SK-N-SH (cell line): ENCODE measurements at regions not wholly inside any gene's neighbourhood (a gene's known extent, or its start where the extent isn't known, plus 50 kb on each side); places are given as distances from the start of the nearest gene placed in this dataset.

Source experiments
- CTCF ChIA-PET: fragments of 300-600, 350-600 bp; formaldehyde crosslinking; extraction: SDS; loops from one replicate; lab custom pipeline; 2021; lab: Yijun Ruan, JAX
- POLR2A ChIA-PET: fragments of 350-600 bp; sonication (Branson Sonifier 250); formaldehyde crosslinking; extraction: SDS; loops from one replicate; lab custom pipeline; 2020; ENCODE audit warnings: antibody characterized with exemption, inconsistent platforms; lab: Yijun Ruan, JAX
- DNase-seq: peaks from one replicate; pipeline ENCODE4 v3.0.0; 2012
- H2AFZ ChIP-seq: fragments of 200-600 bp; sonication (generic); 2 replicates; pipeline ENCODE4 v1.8.1; 2016; ENCODE audit warnings: antibody characterized with exemption, mild to moderate bottlenecking, low read depth
- H3F3A ChIP-seq: fragments of 200-600 bp; sonication (generic); replicated peaks from 2 replicates; pipeline ENCODE3; 2016; ENCODE audit warnings: antibody characterized with exemption, mild to moderate bottlenecking; ENCODE audit not compliant: insufficient read depth
- H3K27ac ChIP-seq, 2 experiments: fragments of 200-500 bp in 1 of 2; fragments of 200-600 bp in 1 of 2; sonication (Bioruptor generic) in 1 of 2; sonication (generic), shearing (Covaris generic) in 1 of 2; 2 replicates each; pipeline versions ENCODE4 v1.5.1 to v1.6.1; 2014 to 2016; ENCODE audit warnings: low read depth in 2 of 2, inconsistent platforms in 1 of 2, low read length in 1 of 2, mild to moderate bottlenecking in 1 of 2, mixed read lengths in 1 of 2
- H3K27me3 ChIP-seq: fragments of 200-600 bp; sonication (generic), shearing (Covaris generic); 2 replicates; pipeline ENCODE4 v1.6.1; 2016; ENCODE audit warnings: mixed run types; ENCODE audit not compliant: insufficient read depth
- H3K36me3 ChIP-seq, 2 experiments: fragments of 200-500 bp in 1 of 2; fragments of 200-600 bp in 1 of 2; sonication (Bioruptor generic) in 1 of 2; sonication (generic) in 1 of 2; replicated peaks in 1 of 2; 2 replicates each; pipeline versions ENCODE3 to v1.5.1; 2014 to 2016; ENCODE audit warnings: low read length in 1 of 2, mild to moderate bottlenecking in 1 of 2; ENCODE audit not compliant: insufficient read depth in 2 of 2, control insufficient read depth in 1 of 2
- H3K4me1 ChIP-seq, 2 experiments: fragments of 200-500 bp in 1 of 2; fragments of 200-600 bp in 1 of 2; sonication (Bioruptor generic) in 1 of 2; sonication (generic), shearing (Covaris generic) in 1 of 2; 2 replicates each; pipeline versions ENCODE4 v1.5.1 to v1.6.1; 2014 to 2016; ENCODE audit warnings: low read depth in 1 of 2, low read length in 1 of 2, mixed run types in 1 of 2; ENCODE audit not compliant: insufficient read depth in 2 of 2, control insufficient read depth in 1 of 2
- H3K4me2 ChIP-seq: fragments of 200-600 bp; sonication (generic), shearing (Covaris generic); 2 replicates; pipeline ENCODE4 v1.6.1; 2017; ENCODE audit warnings: mixed run types
- H3K4me3 ChIP-seq, 2 experiments: fragments of 200-500 bp in 1 of 2; fragments of 200-600 bp in 1 of 2; sonication (Bioruptor generic) in 1 of 2; sonication (generic), shearing (Covaris generic) in 1 of 2; 2 replicates each; pipeline versions ENCODE4 v1.5.1 to v1.8.1; 2014 to 2016; ENCODE audit warnings: low read depth in 2 of 2, inconsistent platforms in 1 of 2, low read length in 1 of 2, mild to moderate bottlenecking in 1 of 2, mixed read lengths in 1 of 2, moderate library complexity in 1 of 2
- H3K79me2 ChIP-seq: fragments of 200-600 bp; sonication (generic); 2 replicates; pipeline ENCODE4 v1.8.1; 2017; ENCODE audit warnings: mild to moderate bottlenecking; ENCODE audit not compliant: insufficient read depth
- H3K9ac ChIP-seq: fragments of 200-600 bp; sonication (generic); 2 replicates; pipeline ENCODE4 v1.6.1; 2017; ENCODE audit warnings: mixed run types
- H3K9me2 ChIP-seq: fragments of 200-600 bp; sonication (generic); 2 replicates; pipeline ENCODE4 v1.6.1; 2017; ENCODE audit warnings: mixed run types
- H3K9me3 ChIP-seq: fragments of 200-600 bp; sonication (generic); 2 replicates; pipeline ENCODE4 v1.6.1; 2017; ENCODE audit warnings: mixed run types, mild to moderate bottlenecking, moderate library complexity
- H4K20me1 ChIP-seq: fragments of 200-600 bp; sonication (generic); 2 replicates; pipeline ENCODE4 v1.6.1; 2017; ENCODE audit warnings: mild to moderate bottlenecking, mixed run types; ENCODE audit not compliant: insufficient read depth
- EP300 ChIP-seq, 2 experiments: IDR thresholded peaks; 2 replicates each; pipeline versions ENCODE4 v1.4.0 to v1.6.1; 2012; ENCODE audit warnings: borderline replicate concordance in 1 of 2, low read depth in 1 of 2, low read length in 1 of 2
- FOXM1 ChIP-seq: IDR thresholded peaks from 2 replicates; pipeline ENCODE4 v1.4.0; 2012; ENCODE audit warnings: low read depth, mild to moderate bottlenecking
- GATA2 ChIP-seq: sonication (generic); formaldehyde crosslinking; IDR thresholded peaks from 2 replicates; pipeline ENCODE4 v1.5.0; 2020; ENCODE audit warnings: mild to moderate bottlenecking, missing genetic modification reagents
- MXI1 ChIP-seq: IDR thresholded peaks from 2 replicates; pipeline ENCODE4 v1.6.1; 2012; ENCODE audit warnings: mild to moderate bottlenecking, low read depth, low read length, improper control_type of control experiment
- RAD21 ChIP-seq: IDR thresholded peaks from 2 replicates; pipeline ENCODE4 v1.6.1; 2012; ENCODE audit warnings: mild to moderate bottlenecking, low read length
- RCOR1 ChIP-seq: fragments of 150-350 bp; IDR thresholded peaks from 2 replicates; pipeline ENCODE4 v1.6.1; 2017; ENCODE audit warnings: antibody characterized with exemption, low read length
- RXRA ChIP-seq: IDR thresholded peaks from 2 replicates; pipeline ENCODE4 v1.4.0; 2012; ENCODE audit warnings: low read depth, mild to moderate bottlenecking, borderline replicate concordance
- SMC3 ChIP-seq: IDR thresholded peaks from 2 replicates; pipeline ENCODE4 v1.6.1; 2012; ENCODE audit warnings: low read depth, low read length, improper control_type of control experiment
- TAF1 ChIP-seq: IDR thresholded peaks from 2 replicates; pipeline ENCODE4 v1.6.1; 2012; ENCODE audit warnings: low read depth, mild to moderate bottlenecking, low read length, moderate library complexity, borderline replicate concordance
- TEAD4 ChIP-seq: IDR thresholded peaks from 2 replicates; pipeline ENCODE4 v1.4.0; 2012; ENCODE audit warnings: mild to moderate bottlenecking, borderline replicate concordance; ENCODE audit not compliant: insufficient read depth
- USF1 ChIP-seq: IDR thresholded peaks from 2 replicates; pipeline ENCODE4 v1.4.0; 2012; ENCODE audit warnings: low read depth, borderline replicate concordance
- USF2 ChIP-seq: fragments of 150-350 bp; IDR thresholded peaks from 2 replicates; pipeline ENCODE4 v1.6.1; 2017; ENCODE audit warnings: antibody characterized with exemption, low read length, low read depth, borderline replicate concordance
- WGBS: methylation state at CpG from one replicate; pipeline ENCODE4 v1.1.6; 2017; ENCODE audit warnings: low lambda C conversion rate; 5-methylcytosine and 5-hydroxymethylcytosine counted together
- TF ChIP-seq, protein P1 (sequence below): IDR thresholded peaks from 2 replicates; pipeline ENCODE4 v1.6.1; 2012; ENCODE audit warnings: mild to moderate bottlenecking, low read depth, low read length, moderate library complexity

GRCh38 chr5:82447913-82448312, 169.8 kb upstream of the RPS23 start:
- no peaks in the 10 kb centered on the region for H3K9me3 ChIP-seq
- CTCF ChIA-PET, result no interaction called here
- no peaks in the 10 kb centered on the region for H3K79me2 ChIP-seq
- H2AFZ ChIP-seq, result no peak overlapping the region
- H3K9me2 ChIP-seq, result no peaks in the 10 kb centered on the region
- no peak overlapping the region for H3K4me2 ChIP-seq
- 88% methylated on average over 7 of the region's 7 CpGs for WGBS
- H3K27ac ChIP-seq, result no peak overlapping the region
- no peaks in the 10 kb centered on the region for H3K36me3 ChIP-seq
- no peaks in the 10 kb centered on the region for H3F3A ChIP-seq
- no peak overlapping the region for H3K9ac ChIP-seq
- TF ChIP-seq GATA2 (CRISPR knock-in tag) (no peak), MXI1 (no peak), TAF1 (no peak), USF2 (no peak), USF1 (no peak), TEAD4 (no peak), RXRA (no peak), SMC3 (no peak), RCOR1 (no peak), RAD21 (no peak)
- TF ChIP-seq, protein P1, sequence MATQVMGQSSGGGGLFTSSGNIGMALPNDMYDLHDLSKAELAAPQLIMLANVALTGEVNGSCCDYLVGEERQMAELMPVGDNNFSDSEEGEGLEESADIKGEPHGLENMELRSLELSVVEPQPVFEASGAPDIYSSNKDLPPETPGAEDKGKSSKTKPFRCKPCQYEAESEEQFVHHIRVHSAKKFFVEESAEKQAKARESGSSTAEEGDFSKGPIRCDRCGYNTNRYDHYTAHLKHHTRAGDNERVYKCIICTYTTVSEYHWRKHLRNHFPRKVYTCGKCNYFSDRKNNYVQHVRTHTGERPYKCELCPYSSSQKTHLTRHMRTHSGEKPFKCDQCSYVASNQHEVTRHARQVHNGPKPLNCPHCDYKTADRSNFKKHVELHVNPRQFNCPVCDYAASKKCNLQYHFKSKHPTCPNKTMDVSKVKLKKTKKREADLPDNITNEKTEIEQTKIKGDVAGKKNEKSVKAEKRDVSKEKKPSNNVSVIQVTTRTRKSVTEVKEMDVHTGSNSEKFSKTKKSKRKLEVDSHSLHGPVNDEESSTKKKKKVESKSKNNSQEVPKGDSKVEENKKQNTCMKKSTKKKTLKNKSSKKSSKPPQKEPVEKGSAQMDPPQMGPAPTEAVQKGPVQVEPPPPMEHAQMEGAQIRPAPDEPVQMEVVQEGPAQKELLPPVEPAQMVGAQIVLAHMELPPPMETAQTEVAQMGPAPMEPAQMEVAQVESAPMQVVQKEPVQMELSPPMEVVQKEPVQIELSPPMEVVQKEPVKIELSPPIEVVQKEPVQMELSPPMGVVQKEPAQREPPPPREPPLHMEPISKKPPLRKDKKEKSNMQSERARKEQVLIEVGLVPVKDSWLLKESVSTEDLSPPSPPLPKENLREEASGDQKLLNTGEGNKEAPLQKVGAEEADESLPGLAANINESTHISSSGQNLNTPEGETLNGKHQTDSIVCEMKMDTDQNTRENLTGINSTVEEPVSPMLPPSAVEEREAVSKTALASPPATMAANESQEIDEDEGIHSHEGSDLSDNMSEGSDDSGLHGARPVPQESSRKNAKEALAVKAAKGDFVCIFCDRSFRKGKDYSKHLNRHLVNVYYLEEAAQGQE, result no peak
- no peaks in the 10 kb centered on the region for H3K27me3 ChIP-seq
- no peak for DNase-seq
- no peaks in the 10 kb centered on the region for H4K20me1 ChIP-seq
- H3K4me3 ChIP-seq, result no peak overlapping the region
- peaks cover 0 to 9% of the 10 kb centered on the region in 2 experiments; a peak in 2 of 4 replicates for H3K4me1 ChIP-seq
- POLR2A ChIA-PET, result no interaction called here

DNA sequence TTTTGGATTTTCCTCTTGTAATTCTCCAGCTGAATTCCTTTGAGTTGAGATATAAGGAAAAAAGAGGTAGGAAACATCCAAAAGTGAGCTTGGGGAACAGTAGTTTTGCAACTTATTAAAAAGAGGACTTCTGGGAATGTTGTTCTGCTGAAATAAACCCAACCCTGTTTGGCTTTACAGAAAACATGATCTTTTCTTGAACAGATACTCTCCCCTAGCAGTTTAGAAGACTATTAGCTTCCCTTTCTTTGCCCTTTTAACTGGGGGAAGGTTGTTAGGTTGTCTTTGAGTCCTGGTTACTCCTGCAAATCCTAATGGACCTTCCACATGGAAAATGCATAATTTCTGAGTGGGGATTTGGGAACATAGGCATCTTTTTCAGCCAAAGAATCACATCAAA, 168.7 kb upstream of the RPS23 start:
- H2AFZ ChIP-seq, result no peak overlapping the region
- H3K27me3 ChIP-seq, result no peaks in the 10 kb centered on the region
- POLR2A ChIA-PET, result no interaction called here
- H3K9ac ChIP-seq, result no peak overlapping the region
- peaks cover 0 to 9% of the 10 kb centered on the region in 2 experiments; a peak in 2 of 4 replicates for H3K4me1 ChIP-seq
- H3K36me3 ChIP-seq, result no peaks in the 10 kb centered on the region
- no peaks in the 10 kb centered on the region for H3K9me2 ChIP-seq
- H3K4me3 ChIP-seq, result no peak overlapping the region
- CTCF ChIA-PET, result no interaction called here
- DNase-seq, result no peak
- H3F3A ChIP-seq, result no peaks in the 10 kb centered on the region
- no peaks in the 10 kb centered on the region for H3K9me3 ChIP-seq
- no peak overlapping the region for H3K27ac ChIP-seq
- no peaks in the 10 kb centered on the region for H3K79me2 ChIP-seq
- H4K20me1 ChIP-seq, result no peaks in the 10 kb centered on the region
- no peak overlapping the region for H3K4me2 ChIP-seq
- TF ChIP-seq EP300 (IDR thresholded peaks at IDR 0.05; ENCODE audit: borderline replicate concordance in 1 of 2, low read depth in 1 of 2, low read length in 1 of 2) (no peak), TAF1 (no peak), FOXM1 (no peak)
- TF ChIP-seq, all 33 proteins: peak for 0
